Endothelial cell of umbilical vein (primary cell): ENCODE measurements at regions not wholly inside any gene's neighbourhood (a gene's known extent, or its start where the extent isn't known, plus 50 kb on each side); places are given as distances from the start of the nearest gene placed in this dataset.

Source experiments
- CTCF ChIP-seq, 2 donors: IDR thresholded peaks; 1 replicate in 1 of 2; 2 replicates in 1 of 2; pipeline ENCODE4 v1.5.1; 2011; ENCODE audit warnings: low read length in 2 of 2, mild to moderate bottlenecking in 2 of 2, moderate library complexity in 2 of 2, control low read depth in 1 of 2, inconsistent platforms in 1 of 2, low read depth in 1 of 2; ENCODE audit not compliant: insufficient read depth in 1 of 2; ENCODE audit errors: extremely low read depth in 1 of 2
- EZH2 ChIP-seq: IDR thresholded peaks from 2 replicates; pipeline ENCODE4 v1.6.1; 2012; ENCODE audit warnings: borderline replicate concordance, low read depth, mild to moderate bottlenecking, moderate library complexity, low read length, inconsistent platforms; ENCODE audit not compliant: severe bottlenecking
- FOS ChIP-seq: IDR thresholded peaks from 2 replicates; pipeline ENCODE4 v1.6.1; 2011; ENCODE audit warnings: mild to moderate bottlenecking, low read length, moderate library complexity, borderline replicate concordance; ENCODE audit not compliant: insufficient read depth
- GATA2 ChIP-seq: IDR thresholded peaks from 2 replicates; pipeline ENCODE4 v1.7.0; 2011; ENCODE audit warnings: low read depth, mild to moderate bottlenecking, moderate library complexity, mixed read lengths, low read length; ENCODE audit not compliant: insufficient read length, insufficient read depth
- JUN ChIP-seq: IDR thresholded peaks from 2 replicates; pipeline ENCODE4 v1.6.1; 2011; ENCODE audit warnings: borderline replicate concordance, low read depth; ENCODE audit not compliant: insufficient read length, insufficient read depth
- MAX ChIP-seq: IDR thresholded peaks from 2 replicates; pipeline ENCODE4 v1.6.1; 2011; ENCODE audit not compliant: insufficient read depth, insufficient read length
- MYC ChIP-seq: IDR thresholded peaks from one replicate; pipeline ENCODE4 v1.6.1; 2011; ENCODE audit warnings: mild to moderate bottlenecking, low read depth, low read length
- POLR2A ChIP-seq: IDR thresholded peaks from 2 replicates; pipeline ENCODE4 v1.6.1; 2012; ENCODE audit warnings: low read depth, mild to moderate bottlenecking, control low read depth, low read length
- POLR2AphosphoS5 ChIP-seq: IDR thresholded peaks from 2 replicates; pipeline ENCODE4 v1.6.1; 2012; ENCODE audit warnings: low read depth, mild to moderate bottlenecking, control low read depth, low read length, moderate library complexity; ENCODE audit not compliant: insufficient read depth

- TF ChIP-seq POLR2A (no peak), MYC (no peak), CTCF (IDR thresholded peaks at IDR 0.05; ENCODE audit: extremely low read depth in 1 of 2, insufficient read depth in 1 of 2, low read depth in 1 of 2, low read length in 2 of 2) (no peak), GATA2 (no peak), POLR2AphosphoS5 (no peak), EZH2 (no peak), FOS (no peak), MAX (no peak), JUN (no peak)
Observed at GRCh38 chr16:65684230-65684629, 562.4 kb upstream of the CDH11 start.
